AG10803 (cell line): ENCODE measurements at regions not wholly inside any gene's neighbourhood (a gene's known extent, or its start where the extent isn't known, plus 50 kb on each side); places are given as distances from the start of the nearest gene placed in this dataset.

Experiments
- DNase-seq: peaks from one replicate; pipeline ENCODE4 v3.0.0; 2010; ENCODE audit warnings: low read depth
- H3K4me3 ChIP-seq: 2 replicates; pipeline ENCODE4 v1.5.1; 2011; ENCODE audit warnings: mild to moderate bottlenecking, low read length, control low read depth
- CTCF ChIP-seq: conservative IDR thresholded peaks from 2 replicates; pipeline ENCODE4 v1.5.1; 2011; ENCODE audit warnings: mild to moderate bottlenecking, low read length, control low read depth, inconsistent platforms

GRCh38 chr3:10669490-10670048, 146.5 kb upstream of the SLC6A11 start:
- TF ChIP-seq CTCF: no peak
- H3K4me3 ChIP-seq: no peak overlapping the region
- DNase-seq: no peak

DNA sequence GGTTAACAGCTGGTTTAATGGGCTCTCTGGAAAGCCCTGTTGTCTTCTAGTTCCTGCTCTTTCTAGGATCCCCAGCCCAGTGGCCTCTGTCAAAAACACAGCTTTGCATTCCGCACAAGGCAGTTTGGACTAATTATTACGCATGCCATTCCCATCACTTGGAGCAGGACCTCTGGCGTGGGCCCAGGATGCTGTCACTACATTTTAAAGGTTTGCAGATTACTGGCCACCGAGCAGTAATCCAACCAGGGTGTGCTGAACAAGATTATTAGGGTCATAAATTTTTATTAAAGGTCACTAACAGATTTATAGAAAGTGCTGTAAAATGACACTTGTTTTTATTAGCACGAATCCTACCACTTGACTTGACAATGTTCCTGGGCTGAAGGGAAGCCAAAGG, 143.6 kb upstream of the SLC6A11 start:
- DNase-seq: no peak
- H3K4me3 ChIP-seq: no peak overlapping the region
- TF ChIP-seq CTCF: no peak

DNA sequence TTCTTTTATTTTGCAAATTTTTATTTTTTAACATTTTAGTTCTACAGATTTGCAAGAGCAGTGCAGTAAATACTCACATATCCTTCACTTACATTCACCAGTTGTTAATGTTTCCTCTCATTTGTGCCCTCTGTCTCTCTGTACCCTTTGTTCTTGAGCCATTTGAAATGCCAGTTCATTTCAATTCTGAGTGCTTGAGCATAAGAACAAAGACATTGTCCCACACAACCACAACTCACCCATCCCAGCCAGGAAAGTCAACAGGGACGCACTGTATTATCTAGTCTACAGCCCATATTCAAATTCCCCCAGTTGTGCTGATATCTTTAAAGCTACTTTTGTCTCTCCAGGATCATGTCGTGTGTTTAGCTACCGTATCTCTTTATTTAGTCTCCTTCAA, 141.4 kb upstream of the SLC6A11 start:
- H3K4me3 ChIP-seq: no peak overlapping the region
- TF ChIP-seq CTCF: no peak
- no peak for DNase-seq

DNA sequence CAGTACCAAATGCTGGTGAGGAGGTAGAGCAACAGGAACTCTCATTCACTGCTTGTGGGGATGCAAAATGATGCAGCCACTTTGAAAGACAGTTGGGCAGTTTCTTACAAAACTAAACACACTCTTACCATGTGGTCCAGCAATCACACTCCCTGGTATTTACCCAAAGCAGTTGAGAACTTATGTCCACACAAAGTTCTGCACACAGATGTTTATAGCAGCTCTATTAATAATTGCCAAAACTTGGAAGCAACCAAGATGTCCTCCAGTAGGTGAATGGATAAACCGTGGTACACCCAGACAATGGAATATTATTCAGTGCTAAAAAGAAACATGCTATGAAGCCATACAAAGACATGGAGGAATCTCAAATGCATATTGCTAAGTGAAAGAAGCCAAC, 139.1 kb upstream of the SLC6A11 start:
- no peak for DNase-seq
- TF ChIP-seq CTCF: no peak
- H3K4me3 ChIP-seq: no peak overlapping the region

DNA sequence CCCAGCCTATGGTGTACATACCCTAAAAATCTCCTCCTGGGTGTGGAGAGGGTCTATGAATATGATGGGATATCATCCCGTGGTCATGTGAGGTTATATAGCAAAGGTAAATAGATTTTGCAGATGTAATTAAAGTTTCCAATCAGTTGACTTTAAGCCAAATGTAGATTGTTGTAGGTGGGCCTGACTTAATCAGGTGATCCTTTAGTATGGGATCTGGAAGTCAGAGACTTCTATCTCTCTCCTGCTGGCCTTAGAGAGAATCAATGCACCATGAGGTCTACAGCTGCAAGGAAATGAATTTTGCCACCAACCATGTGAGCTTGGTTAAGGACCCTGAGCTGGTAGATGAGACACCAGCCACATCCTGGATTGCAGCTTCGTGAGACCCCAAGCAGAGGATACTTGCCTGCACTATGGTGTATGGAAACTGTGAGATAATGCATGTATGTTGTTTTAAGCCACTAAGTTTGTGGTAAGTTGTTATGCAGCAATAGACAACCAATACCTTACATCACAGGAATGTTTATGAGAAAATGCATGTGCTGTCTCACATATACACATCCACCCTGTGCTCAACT, 137.1 kb upstream of the SLC6A11 start:
- TF ChIP-seq CTCF: no peak
- H3K4me3 ChIP-seq: no peak overlapping the region
- no peak for DNase-seq

GRCh38 chr3:10680796-10681195, 135.2 kb upstream of the SLC6A11 start:
- H3K4me3 ChIP-seq: no peak overlapping the region
- TF ChIP-seq CTCF: no peak
- no peak for DNase-seq

DNA sequence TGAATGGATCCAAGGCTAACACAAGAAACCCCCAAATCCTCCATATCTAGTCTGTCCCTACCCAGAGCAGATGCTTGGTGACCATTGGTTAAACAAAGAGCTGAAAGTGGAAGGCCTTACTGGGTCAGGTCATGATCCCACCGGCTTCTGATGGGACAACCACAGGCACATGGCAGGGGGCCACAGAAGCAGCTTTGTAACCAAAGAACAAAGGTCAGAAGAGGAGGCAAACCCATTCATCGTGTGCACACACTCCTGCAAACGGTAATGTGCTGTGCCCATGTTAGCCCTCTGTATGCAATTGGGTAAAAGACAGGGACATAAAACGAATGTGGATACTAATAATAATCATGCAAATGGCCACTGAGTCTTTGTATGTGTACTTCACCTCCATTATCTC, 133.3 kb upstream of the SLC6A11 start:
- no peak overlapping the region for H3K4me3 ChIP-seq
- no peak for TF ChIP-seq CTCF
- DNase-seq: no peak
